Smooth muscle cell (in vitro differentiated cells): ENCODE measurements at regions not wholly inside any gene's neighbourhood (a gene's known extent, or its start where the extent isn't known, plus 50 kb on each side); places are given as distances from the start of the nearest gene placed in this dataset.

Experiments used
- DNase-seq: peaks from one replicate; lab custom pipeline; 2025; ENCODE audit not compliant: unreplicated experiment; lab: John Stamatoyannopoulos, UW
- H2AFZ ChIP-seq: fragments of 200-600 bp; sonication (generic); 2 replicates; pipeline ENCODE4 v1.6.0; 2016; ENCODE audit warnings: antibody characterized with exemption, low read depth, mild to moderate bottlenecking
- H3F3A ChIP-seq: fragments of 200-600 bp; sonication (generic); 2 replicates; pipeline ENCODE4 v1.6.0; 2017; ENCODE audit warnings: antibody characterized with exemption, low read depth
- H3K27ac ChIP-seq: fragments of 200-600 bp; sonication (generic); 2 replicates; pipeline ENCODE4 v1.5.1; 2016; ENCODE audit warnings: low read depth, mild to moderate bottlenecking
- H3K27me3 ChIP-seq: fragments of 200-600 bp; sonication (generic); 2 replicates; pipeline ENCODE4 v1.6.1; 2016; ENCODE audit warnings: low read depth, mild to moderate bottlenecking
- H3K36me3 ChIP-seq: fragments of 200-600 bp; sonication (generic); 2 replicates; pipeline ENCODE4 v1.5.1; 2016; ENCODE audit warnings: low read depth
- H3K4me1 ChIP-seq: fragments of 200-600 bp; sonication (generic); 2 replicates; pipeline ENCODE4 v1.5.1; 2016; ENCODE audit warnings: low read depth
- H3K4me2 ChIP-seq: fragments of 200-600 bp; sonication (generic); 2 replicates; pipeline ENCODE4 v1.6.0; 2016; ENCODE audit warnings: mild to moderate bottlenecking
- H3K4me3 ChIP-seq: fragments of 200-600 bp; sonication (generic); 2 replicates; pipeline ENCODE4 v1.5.1; 2016; ENCODE audit warnings: mild to moderate bottlenecking
- H3K79me2 ChIP-seq: fragments of 200-600 bp; sonication (generic); 2 replicates; pipeline ENCODE4 v1.6.0; 2016; ENCODE audit warnings: low read depth, mild to moderate bottlenecking
- H3K9ac ChIP-seq: fragments of 200-600 bp; sonication (generic); 2 replicates; pipeline ENCODE4 v1.6.0; 2016; ENCODE audit warnings: low read depth
- H3K9me3 ChIP-seq: fragments of 200-600 bp; sonication (generic); replicated peaks from 2 replicates; pipeline ENCODE4 v1.5.1; 2016; ENCODE audit warnings: low read depth
- H4K20me1 ChIP-seq: fragments of 200-600 bp; sonication (generic); 2 replicates; pipeline ENCODE4 v1.6.0; 2016; ENCODE audit warnings: low read depth
- CTCF ChIP-seq: fragments of 200-600 bp; sonication (generic); IDR thresholded peaks from 2 replicates; pipeline ENCODE4 v1.5.1; 2017; ENCODE audit warnings: borderline replicate concordance, mild to moderate bottlenecking, antibody characterized with exemption; ENCODE audit not compliant: insufficient read depth, poor library complexity, severe bottlenecking
- WGBS: methylation state at CpG from one replicate; pipeline ENCODE4 v1.1.7; 2016; ENCODE audit warnings: low lambda C conversion rate; 5-methylcytosine and 5-hydroxymethylcytosine counted together

- 92% methylated on average over 2 of the region's 2 CpGs for WGBS
- no peak for TF ChIP-seq CTCF
- Histone ChIP-seq H3K36me3 (no peaks in the 10 kb centered on the region), H3K9ac (no peak overlapping the region), H3K4me3 (no peak overlapping the region), H3K27me3 (peaks cover 5% of the 10 kb centered on the region), H2AFZ (no peak overlapping the region), H3K79me2 (no peaks in the 10 kb centered on the region), H3K4me1 (no peaks in the 10 kb centered on the region), H3F3A (no peaks in the 10 kb centered on the region), H3K27ac (no peak overlapping the region), H3K4me2 (no peak overlapping the region), H3K9me3 (no peaks in the 10 kb centered on the region), H4K20me1 (no peaks in the 10 kb centered on the region)
- no peak for DNase-seq
These were observed 89.4 kb upstream of the JAK1 start for GRCh38 chr1:65055747-65056146.

- no peak for TF ChIP-seq CTCF
- Histone ChIP-seq H4K20me1 (no peaks in the 10 kb centered on the region), H3K27me3 (peaks cover under 1% of the 10 kb centered on the region), H3F3A (no peaks in the 10 kb centered on the region), H3K9me3 (no peaks in the 10 kb centered on the region), H3K36me3 (no peaks in the 10 kb centered on the region), H3K4me1 (no peaks in the 10 kb centered on the region), H3K27ac (no peak overlapping the region), H3K4me2 (no peak overlapping the region), H3K79me2 (no peaks in the 10 kb centered on the region), H3K4me3 (no peak overlapping the region), H2AFZ (no peak overlapping the region), H3K9ac (no peak overlapping the region)
- no peak for DNase-seq
- 100% methylated on average over 1 of the region's 1 CpG for WGBS
These were observed 89.9 kb upstream of the JAK1 start for GRCh38 chr1:65056234-65056633.

- no peaks in the 10 kb centered on the region for H3K36me3 ChIP-seq
- H3K9me3 ChIP-seq: no peaks in the 10 kb centered on the region
- no peaks in the 10 kb centered on the region for H3F3A ChIP-seq
- H4K20me1 ChIP-seq: no peaks in the 10 kb centered on the region
- H3K27ac ChIP-seq: no peak overlapping the region
- no peaks in the 10 kb centered on the region for H3K4me1 ChIP-seq
- no peak overlapping the region for H3K4me2 ChIP-seq
- H3K9ac ChIP-seq: no peak overlapping the region
- WGBS: 96% methylated on average over 3 of the region's 3 CpGs
- no peak overlapping the region for H3K4me3 ChIP-seq
- no peak for TF ChIP-seq CTCF
- no peaks in the 10 kb centered on the region for H3K27me3 ChIP-seq
- H2AFZ ChIP-seq: no peak overlapping the region
- H3K79me2 ChIP-seq: no peaks in the 10 kb centered on the region
- no peak for DNase-seq
These were observed 90.5 kb upstream of the JAK1 start for GRCh38 chr1:65056866-65057265.

GRCh38 chr1:65059930-65060538 is 88.0 kb upstream of the AK4 start:
- Histone ChIP-seq H3K4me3 (no peak overlapping the region), H3K36me3 (no peaks in the 10 kb centered on the region), H2AFZ (no peak overlapping the region), H3K27ac (no peak overlapping the region), H3K27me3 (no peaks in the 10 kb centered on the region), H3K4me2 (no peak overlapping the region), H3F3A (no peaks in the 10 kb centered on the region), H3K79me2 (no peaks in the 10 kb centered on the region), H3K9me3 (no peaks in the 10 kb centered on the region), H4K20me1 (no peaks in the 10 kb centered on the region), H3K9ac (no peak overlapping the region), H3K4me1 (no peaks in the 10 kb centered on the region)
- 47% methylated on average over 7 of the region's 7 CpGs for WGBS
- no peak for DNase-seq
- TF ChIP-seq CTCF: peak; percentile 62
